ENCODE measurements at regions not wholly inside any gene's neighbourhood (a gene's known extent, or its start where the extent isn't known, plus 50 kb on each side); places are given as distances from the start of the nearest gene placed in this dataset.
"Not testable (repeated sequence)": the region's sequence is repeated elsewhere in the genome, so short reads cannot be mapped to it uniquely, and the experiment has no call there.

GRCh38 chr12:61993734-61994345, 266.4 kb upstream of the USP15 start:
- peak; percentile 70 for DNase-seq

- no peak for DNase-seq
These were observed 263.5 kb upstream of the USP15 start for GRCh38 chr12:61996717-61997116.

- DNase-seq = no peak
These were observed 261.4 kb upstream of the USP15 start for GRCh38 chr12:61998791-61999190.

GRCh38 chr12:61999311-61999710, 260.9 kb upstream of the USP15 start:
- peak; percentile 63 for DNase-seq

- DNase-seq = no peak
These were observed 258.8 kb upstream of the USP15 start for GRCh38 chr12:62001424-62001823.

- peak; percentile 27 for DNase-seq
These were observed 257.0 kb upstream of the USP15 start for GRCh38 chr12:62003226-62003625.

GRCh38 chr12:62003701-62004100, 256.5 kb upstream of the USP15 start:
- peak; percentile 77 for DNase-seq

- no peak for DNase-seq
These were observed 254.6 kb upstream of the USP15 start for GRCh38 chr12:62005615-62006014.

- DNase-seq = peak; percentile 58
These were observed 254.0 kb upstream of the USP15 start for GRCh38 chr12:62006076-62006732.

- DNase-seq = no peak
These were observed 251.5 kb upstream of the USP15 start for GRCh38 chr12:62008703-62009102.

- DNase-seq = no peak
These were observed 250.8 kb upstream of the USP15 start for GRCh38 chr12:62009445-62009844.

- DNase-seq = not testable (repeated sequence)
These were observed 249.8 kb upstream of the USP15 start for GRCh38 chr12:62010331-62010906.

- DNase-seq = not testable (repeated sequence)
These were observed 249.2 kb upstream of the USP15 start for GRCh38 chr12:62010973-62011372.

- no peak for DNase-seq
These were observed 245.9 kb upstream of the USP15 start for GRCh38 chr12:62014330-62014729.

- DNase-seq = no peak
These were observed 244.2 kb upstream of the USP15 start for GRCh38 chr12:62016021-62016420.

GRCh38 chr12:62021808-62022207, 238.4 kb upstream of the USP15 start:
- DNase-seq = no peak

- DNase-seq = no peak
These were observed 231.7 kb upstream of the USP15 start for GRCh38 chr12:62028536-62028935.

GRCh38 chr12:62032870-62033269, 227.3 kb upstream of the USP15 start:
- no peak for DNase-seq

GRCh38 chr12:62044450-62045135, 215.6 kb upstream of the USP15 start:
- DNase-seq = no peak

- DNase-seq = no peak
These were observed 215.0 kb upstream of the USP15 start for GRCh38 chr12:62045211-62045610.

- DNase-seq = no peak
These were observed 209.4 kb upstream of the USP15 start for GRCh38 chr12:62050785-62051184.

GRCh38 chr12:62069976-62070375, 190.2 kb upstream of the USP15 start:
- DNase-seq = no peak

GRCh38 chr12:62073236-62073635, 187.0 kb upstream of the USP15 start:
- DNase-seq = not testable (repeated sequence)

- peak; percentile 67 for DNase-seq
These were observed 184.3 kb upstream of the USP15 start for GRCh38 chr12:62075870-62076269.
